Left lung (tissue), 4 donors: ENCODE measurements at regions not wholly inside any gene's neighbourhood (a gene's known extent, or its start where the extent isn't known, plus 50 kb on each side); places are given as distances from the start of the nearest gene placed in this dataset.

Experiments used
- ATAC-seq: fragments of 200-7000 bp; cut with Tn5 transposase; one replicate; pipeline ENCODE4 v1.9.1; 2020; ENCODE audit warnings: moderate library complexity
- DNase-seq, 4 donors: peaks; one replicate each; pipeline ENCODE4 v3.0.0-alpha.2; 2013 to 2020
- H3K27ac ChIP-seq, 2 donors: fragments of 200-600 bp; sonication (generic) in 1 of 2; one replicate each; pipeline versions ENCODE4 v1.5.0 to v1.8.0; 2020 to 2021
- H3K27me3 ChIP-seq, 2 donors: fragments of 200-600 bp; sonication (generic) in 1 of 2; one replicate each; pipeline versions ENCODE4 v1.5.0 to v1.8.0; 2020 to 2021
- H3K36me3 ChIP-seq, 2 donors: fragments of 200-600 bp; sonication (generic) in 1 of 2; one replicate each; pipeline versions ENCODE4 v1.5.0 to v1.8.0; 2020 to 2021
- H3K4me1 ChIP-seq, 2 donors: fragments of 200-600 bp; one replicate each; pipeline ENCODE4 v1.8.0; 2021
- H3K4me3 ChIP-seq, 2 donors: fragments of 200-600 bp; sonication (generic) in 1 of 2; one replicate each; pipeline versions ENCODE4 v1.5.0 to v1.8.0; 2020 to 2021; ENCODE audit warnings: mild to moderate bottlenecking in 1 of 2
- H3K9me3 ChIP-seq, 2 donors: fragments of 200-600 bp; sonication (generic) in 1 of 2; one replicate each; pipeline versions ENCODE4 v1.5.0 to v1.8.0; 2020 to 2021
- CTCF ChIP-seq, 2 donors: fragments of 200-600 bp; sonication (generic) in 1 of 2; IDR thresholded peaks; one replicate each; pipeline versions ENCODE4 v1.5.0 to v1.8.0; 2021; ENCODE audit warnings: antibody characterized with exemption in 2 of 2
- intact Hi-C, 2 donors: fragments of 100-400 bp; cut with DNase I; formaldehyde crosslinking; loops; one replicate each; pipeline versions ENCODE4 v1.11.2 to v1.14.2; 2022
- donor health status: DM: no; HTN: yes; CAD: no.
- donor health status: DM: no; HTN: no; CAD: no.

DNA sequence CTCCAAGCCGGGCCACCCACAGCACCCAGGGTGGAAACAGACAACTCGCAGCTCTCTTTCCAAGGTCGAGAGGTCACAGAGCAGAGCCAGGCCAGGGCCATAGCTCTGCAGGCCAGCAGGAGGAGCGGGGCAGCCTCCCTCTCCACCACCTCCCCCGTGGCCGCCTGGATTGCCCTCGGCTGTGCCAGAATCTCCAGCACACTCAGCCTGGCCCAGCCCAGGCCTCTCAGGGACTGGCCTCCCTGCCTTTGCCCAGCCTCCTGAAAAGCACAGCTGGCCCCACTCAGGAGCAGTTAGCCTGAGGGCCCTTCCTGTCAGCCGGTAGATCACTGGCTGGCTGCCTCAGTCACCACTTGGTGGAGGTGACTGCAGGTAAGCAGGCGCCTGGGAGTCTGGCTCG is 85.8 kb upstream of the SEC14L1 start:
- TF ChIP-seq CTCF (IDR thresholded peaks at IDR 0.05): no peak
- no peaks in the 10 kb centered on the region for H3K4me1 ChIP-seq
- DNase-seq: peak in 1 of 4 donors; percentile 3
- peak; percentile 68 for ATAC-seq
- peaks cover 0 to 61% of the 10 kb centered on the region in 2 donors for H3K27me3 ChIP-seq
- no peaks in the 10 kb centered on the region for H3K36me3 ChIP-seq
- intact Hi-C loops: no loop called here
- H3K9me3 ChIP-seq: no peaks in the 10 kb centered on the region
- no peak overlapping the region for H3K4me3 ChIP-seq
- no peak overlapping the region for H3K27ac ChIP-seq

GRCh38 chr17:77055453-77055852 is 85.3 kb upstream of the SEC14L1 start:
- Histone ChIP-seq H3K36me3 (no peaks in the 10 kb centered on the region), H3K27ac (no peak overlapping the region), H3K9me3 (no peaks in the 10 kb centered on the region), H3K27me3 (peaks cover 0 to 56% of the 10 kb centered on the region in 2 donors), H3K4me1 (no peaks in the 10 kb centered on the region), H3K4me3 (no peak overlapping the region)
- no peak for TF ChIP-seq CTCF (IDR thresholded peaks at IDR 0.05)
- no peak for DNase-seq
- ATAC-seq: no peak
- intact Hi-C loops: no loop called here

DNA sequence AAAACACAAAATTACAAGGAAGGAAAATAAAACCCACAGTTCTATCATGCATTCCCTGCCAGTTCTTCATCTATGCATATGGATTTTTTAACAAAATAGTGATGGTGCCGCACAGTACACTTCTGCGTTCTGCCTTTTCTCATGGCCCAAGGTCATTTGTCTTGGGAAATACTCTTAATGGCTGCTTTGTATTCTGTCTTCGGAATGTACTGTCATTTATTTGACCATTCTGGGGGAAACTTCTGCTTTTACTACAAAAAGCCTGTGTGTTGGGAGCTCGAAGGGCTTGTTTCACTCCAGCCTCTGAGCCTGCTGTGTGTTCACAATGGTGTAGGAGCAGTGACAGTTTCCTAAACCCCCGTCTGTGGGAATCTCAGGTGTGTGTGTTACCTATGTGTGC is 82.8 kb upstream of the SEC14L1 start:
- H3K27me3 ChIP-seq: peaks cover 0 to 34% of the 10 kb centered on the region in 2 donors
- no peak for DNase-seq
- intact Hi-C loops: no loop called here
- ATAC-seq: no peak
- no peaks in the 10 kb centered on the region for H3K36me3 ChIP-seq
- TF ChIP-seq CTCF (IDR thresholded peaks at IDR 0.05): no peak
- H3K4me1 ChIP-seq: no peaks in the 10 kb centered on the region
- H3K27ac ChIP-seq: no peak overlapping the region
- no peaks in the 10 kb centered on the region for H3K9me3 ChIP-seq
- no peak overlapping the region for H3K4me3 ChIP-seq

- DNase-seq: peak in 1 of 4 donors; percentile 8
- no peaks in the 10 kb centered on the region for H3K9me3 ChIP-seq
- H3K4me1 ChIP-seq: no peaks in the 10 kb centered on the region
- H3K27ac ChIP-seq: no peak overlapping the region
- intact Hi-C loops: no loop called here
- ATAC-seq: no peak
- TF ChIP-seq CTCF (IDR thresholded peaks at IDR 0.05): no peak
- H3K27me3 ChIP-seq: peaks cover 0 to 11% of the 10 kb centered on the region in 2 donors
- H3K36me3 ChIP-seq: no peaks in the 10 kb centered on the region
- H3K4me3 ChIP-seq: no peak overlapping the region
These were observed 79.1 kb upstream of the SEC14L1 start for GRCh38 chr17:77061669-77062068.

DNA sequence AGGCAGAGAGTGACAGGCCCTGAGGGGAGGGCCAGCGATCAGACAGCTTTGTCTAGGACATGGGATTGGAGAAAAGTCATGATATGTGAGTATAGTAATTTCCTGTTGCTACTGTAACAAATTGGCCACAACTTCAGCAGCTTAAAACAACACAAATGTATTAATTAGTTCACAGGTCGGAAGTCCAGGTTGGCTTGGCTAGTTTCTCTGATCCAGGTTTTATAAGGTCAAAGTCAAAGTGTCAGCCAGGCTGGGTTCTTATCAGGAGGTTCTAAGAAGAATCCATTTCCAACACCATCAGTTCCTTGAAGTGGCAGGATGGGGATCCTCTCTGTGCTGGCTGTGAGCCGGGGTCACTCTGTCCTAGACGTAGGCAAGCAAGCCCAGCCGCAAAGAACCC is 76.2 kb upstream of the SEC14L1 start:
- DNase-seq (no peak), ATAC-seq (no peak)
- H3K27me3 ChIP-seq: peaks cover 0 to 26% of the 10 kb centered on the region in 2 donors
- intact Hi-C loops: no loop called here
- H3K27ac ChIP-seq: no peak overlapping the region
- H3K9me3 ChIP-seq: no peaks in the 10 kb centered on the region
- H3K4me1 ChIP-seq: no peaks in the 10 kb centered on the region
- no peak overlapping the region for H3K4me3 ChIP-seq
- TF ChIP-seq CTCF (IDR thresholded peaks at IDR 0.05): no peak
- no peaks in the 10 kb centered on the region for H3K36me3 ChIP-seq
